ENCODE measurements at regions not wholly inside any gene's neighbourhood (a gene's known extent, or its start where the extent isn't known, plus 50 kb on each side); places are given as distances from the start of the nearest gene placed in this dataset.
"Not testable (repeated sequence)": the region's sequence is repeated elsewhere in the genome, so short reads cannot be mapped to it uniquely, and the experiment has no call there.

DNA sequence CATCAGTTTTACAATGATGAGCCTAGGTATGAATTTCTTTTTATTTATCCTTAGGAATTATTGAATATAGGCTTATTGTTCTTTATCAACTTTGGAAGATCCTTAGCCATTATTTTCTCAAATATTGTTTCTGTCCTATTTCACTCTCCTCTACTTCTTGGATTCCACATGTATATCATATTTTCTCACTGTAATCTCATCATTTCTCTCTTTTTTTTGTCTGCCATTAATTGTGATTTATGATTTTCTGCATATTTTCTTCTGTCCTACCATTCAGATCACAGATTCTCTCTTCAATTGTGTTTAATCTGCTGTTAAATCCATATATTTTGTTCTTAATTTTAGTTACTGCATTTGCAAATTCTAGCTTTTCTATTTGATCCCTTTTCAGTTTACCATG lies 139.8 kb downstream of the ARRDC3 start:
- no peak for DNase-seq

- not testable (repeated sequence) for DNase-seq
These were observed 141.7 kb downstream of the ARRDC3 start for GRCh38 chr5:91241460-91241859.

DNA sequence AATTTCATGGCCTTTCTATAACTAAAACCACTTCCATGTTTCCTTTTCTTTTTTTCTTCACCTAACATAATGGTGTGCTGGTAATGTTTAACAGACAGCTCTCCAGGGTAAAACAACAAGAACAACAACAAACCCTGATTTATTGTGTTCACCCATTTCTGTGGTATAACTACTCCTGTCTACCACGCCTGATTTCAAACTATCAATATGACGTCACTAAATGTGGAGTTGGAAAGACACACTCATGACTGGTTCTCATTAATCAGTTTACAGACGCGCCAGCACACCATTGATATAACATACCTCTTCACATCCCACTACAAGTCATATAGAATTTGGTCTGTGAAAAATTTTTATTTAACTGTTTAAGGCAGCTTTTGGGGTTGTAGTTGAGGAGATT lies 142.9 kb downstream of the ARRDC3 start:
- DNase-seq: no peak

DNA sequence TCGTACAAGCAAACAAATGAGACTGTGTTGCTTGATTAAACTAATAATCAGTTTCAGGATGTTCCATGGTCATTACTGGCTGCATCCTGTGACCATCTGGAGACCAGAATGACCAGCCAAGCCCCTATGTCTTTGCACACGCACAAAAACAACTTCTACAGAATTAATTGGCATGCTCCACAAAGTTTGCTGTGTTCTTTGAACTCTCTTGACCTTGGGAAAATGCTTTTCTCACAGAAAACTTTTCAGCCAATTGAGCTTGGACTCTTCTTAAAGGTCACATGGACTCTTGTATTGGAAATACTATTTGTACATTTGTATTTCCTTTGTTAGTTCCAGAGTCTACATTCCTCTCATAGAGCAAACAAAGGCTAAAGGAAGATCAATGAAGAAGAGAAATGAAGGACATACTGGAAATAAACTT lies 147.8 kb downstream of the ARRDC3 start:
- peak; percentile 53 to 81 (median 76) for DNase-seq

DNA sequence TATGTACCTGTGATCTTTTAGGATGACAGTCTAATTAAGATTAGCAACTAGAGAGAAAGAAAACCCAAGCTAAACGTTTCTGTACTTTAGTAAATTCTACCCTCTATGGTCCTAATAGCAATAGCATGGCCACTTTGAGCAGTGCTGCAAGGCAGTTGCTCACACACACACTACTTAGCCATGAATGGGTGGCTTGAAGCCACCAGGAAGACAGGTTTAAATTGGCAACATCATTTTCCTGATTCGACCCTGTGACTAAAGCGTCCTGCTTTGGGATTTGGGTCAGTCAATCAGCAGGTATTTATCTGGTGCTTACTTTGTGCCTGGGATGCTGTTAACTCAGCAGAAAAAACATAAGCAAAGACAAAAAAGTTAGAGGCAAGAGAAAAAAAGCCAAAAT lies 150.6 kb downstream of the ARRDC3 start:
- no peak for DNase-seq

DNA sequence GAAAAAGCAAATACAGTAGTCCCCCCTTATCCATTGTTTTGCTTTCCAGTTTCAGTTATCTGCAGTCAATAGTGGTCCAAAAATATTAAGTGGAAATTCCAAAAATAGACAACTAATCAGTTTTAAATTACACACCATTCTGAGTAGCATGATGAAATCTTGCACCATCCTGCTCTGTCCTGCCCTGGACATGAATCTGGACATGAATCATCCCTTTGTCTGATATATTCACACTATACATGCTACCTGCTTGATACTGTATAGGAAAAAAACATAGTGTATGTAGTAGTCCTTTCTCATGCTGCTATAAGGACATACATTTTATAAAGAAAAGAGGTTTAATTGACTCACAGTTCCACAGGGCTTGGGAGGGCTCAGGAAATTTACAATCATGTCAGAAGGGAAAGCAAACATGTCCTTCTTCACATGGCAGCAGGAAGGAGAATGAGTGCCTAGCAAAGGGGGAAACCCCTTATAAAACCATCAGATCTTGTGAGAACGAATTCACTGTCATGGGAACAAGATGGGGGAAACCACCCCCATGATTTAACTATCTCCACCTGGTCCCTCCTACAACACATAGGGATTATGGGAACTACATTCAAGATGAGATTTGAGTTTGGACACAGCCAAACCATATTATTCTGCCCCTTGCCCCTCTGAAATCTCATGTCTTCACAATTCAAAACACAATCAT lies 153.9 kb downstream of the ARRDC3 start:
- DNase-seq: no peak

DNA sequence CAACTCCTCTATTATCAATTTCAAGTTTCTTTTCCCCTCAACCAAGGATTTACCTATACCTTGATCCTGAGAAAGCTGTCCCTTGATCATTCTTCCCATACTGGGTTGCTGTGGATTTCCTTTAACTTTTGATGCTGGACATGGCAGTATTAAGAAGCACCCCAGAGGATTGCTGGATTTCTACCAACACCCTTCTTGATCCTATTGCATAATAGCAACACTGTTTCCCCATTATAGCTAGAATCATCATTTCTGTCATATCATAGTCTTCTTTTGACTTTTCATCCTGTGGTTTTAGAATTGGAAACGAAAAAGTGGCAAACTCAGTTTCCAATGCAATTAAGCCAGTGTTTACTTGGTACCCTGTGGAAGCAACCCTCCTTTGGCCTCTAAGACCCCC lies 154.9 kb downstream of the ARRDC3 start:
- no peak for DNase-seq

DNA sequence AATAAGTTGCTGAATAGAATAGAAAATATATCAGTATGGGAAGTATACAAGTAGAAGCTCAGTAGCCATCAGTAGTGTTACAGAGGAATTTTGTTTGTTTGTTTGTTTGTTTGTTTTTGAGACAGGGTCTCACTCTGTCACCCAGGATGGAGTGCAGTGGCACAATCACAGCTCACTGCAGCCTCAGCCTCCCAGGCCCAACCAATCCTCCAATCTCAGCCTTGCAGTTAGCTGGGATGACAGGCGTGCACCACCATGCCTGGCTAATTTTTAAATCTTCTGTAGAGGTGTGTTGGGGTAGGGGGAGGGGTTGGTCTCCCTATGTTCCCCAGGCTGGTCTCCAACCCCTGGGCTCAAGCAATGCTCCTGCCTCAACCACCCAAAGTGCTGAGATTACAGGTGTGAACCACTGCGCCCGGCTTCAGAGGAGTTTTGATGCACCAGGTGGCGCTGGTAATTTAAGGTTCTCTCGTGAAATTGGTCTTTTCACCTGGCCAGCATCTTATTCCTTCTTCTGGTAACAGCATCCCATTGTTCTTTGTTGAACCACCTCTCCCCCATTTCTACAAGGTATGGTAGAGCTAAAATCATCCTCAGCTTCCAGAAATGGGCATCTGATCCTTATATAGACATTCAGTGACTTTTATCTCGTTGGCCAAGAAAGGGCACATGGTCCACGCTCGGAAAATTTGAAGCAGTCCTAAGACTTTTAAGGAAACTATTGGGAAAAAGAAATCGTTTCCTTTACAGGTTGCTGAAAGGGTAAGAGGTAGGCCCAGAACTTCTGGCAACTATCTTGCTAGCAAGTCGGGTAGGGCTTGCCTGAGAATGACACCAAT lies 157.1 kb downstream of the ARRDC3 start:
- no peak for DNase-seq

GRCh38 chr5:91224969-91225368 lies 158.1 kb downstream of the ARRDC3 start:
- DNase-seq: no peak

DNA sequence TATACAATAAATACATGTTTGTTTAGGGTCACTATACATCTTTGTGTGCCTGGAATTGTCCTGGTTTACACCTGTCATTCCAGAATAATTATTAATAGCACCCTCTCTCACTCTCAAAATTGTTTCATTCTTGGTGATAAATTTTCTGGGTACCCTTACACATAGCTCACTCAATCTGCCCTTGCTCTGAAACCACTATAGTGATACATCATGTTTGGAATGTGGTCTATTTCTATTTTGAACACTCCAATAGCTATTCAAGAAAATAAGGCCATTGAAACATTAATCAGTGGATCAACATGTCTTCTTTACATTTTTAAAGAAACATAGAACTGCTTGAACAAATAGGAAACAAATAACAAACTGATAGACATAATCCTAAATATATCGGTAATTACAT lies 158.7 kb downstream of the ARRDC3 start:
- DNase-seq: no peak

GRCh38 chr5:91223886-91224285 lies 159.2 kb downstream of the ARRDC3 start:
- DNase-seq: no peak

DNA sequence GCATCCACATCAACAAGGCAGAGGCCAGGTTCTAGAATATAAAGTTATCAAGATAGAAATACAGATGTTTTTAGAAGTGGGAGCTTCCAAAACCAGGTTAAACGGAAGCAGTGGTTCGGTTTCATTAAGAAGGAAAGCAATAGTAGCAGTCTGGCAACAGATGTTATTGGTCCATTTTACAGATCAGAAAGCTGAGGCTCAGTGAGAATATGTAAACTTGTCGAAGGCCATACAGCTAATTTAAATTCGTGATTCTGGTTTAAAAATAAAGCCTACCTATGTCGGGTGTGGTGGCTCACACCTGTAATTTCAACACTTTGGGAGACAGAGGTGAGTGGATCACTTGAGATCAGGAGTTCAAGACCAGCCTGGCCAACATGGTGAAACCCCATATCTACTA lies 160.6 kb downstream of the ARRDC3 start:
- no peak for DNase-seq

GRCh38 chr5:91221917-91222316 lies 161.2 kb downstream of the ARRDC3 start:
- no peak for DNase-seq

GRCh38 chr5:91219803-91220371 lies 163.2 kb downstream of the ARRDC3 start:
- no peak for DNase-seq

- DNase-seq: peak in 1 of 3 donors; percentile 53
These were observed 163.9 kb downstream of the ARRDC3 start for GRCh38 chr5:91219091-91219802.

DNA sequence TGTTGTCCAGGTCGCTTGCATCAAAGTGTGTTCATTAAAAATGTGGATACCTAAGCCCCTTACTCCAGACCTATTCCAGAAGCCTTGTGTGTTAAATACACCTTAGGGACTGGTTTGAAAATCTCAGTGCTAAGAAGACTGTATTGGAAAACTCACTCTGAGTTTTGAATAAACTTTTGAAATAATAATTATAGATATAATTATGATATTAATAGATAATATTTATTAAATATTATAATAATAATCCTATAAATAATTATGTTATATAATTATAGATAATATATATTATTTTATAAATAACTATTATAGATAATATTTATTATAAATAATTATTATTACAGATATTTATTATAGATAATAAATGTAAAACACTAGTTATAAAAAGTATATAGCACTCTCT lies 165.3 kb downstream of the ARRDC3 start:
- DNase-seq: no peak

DNA sequence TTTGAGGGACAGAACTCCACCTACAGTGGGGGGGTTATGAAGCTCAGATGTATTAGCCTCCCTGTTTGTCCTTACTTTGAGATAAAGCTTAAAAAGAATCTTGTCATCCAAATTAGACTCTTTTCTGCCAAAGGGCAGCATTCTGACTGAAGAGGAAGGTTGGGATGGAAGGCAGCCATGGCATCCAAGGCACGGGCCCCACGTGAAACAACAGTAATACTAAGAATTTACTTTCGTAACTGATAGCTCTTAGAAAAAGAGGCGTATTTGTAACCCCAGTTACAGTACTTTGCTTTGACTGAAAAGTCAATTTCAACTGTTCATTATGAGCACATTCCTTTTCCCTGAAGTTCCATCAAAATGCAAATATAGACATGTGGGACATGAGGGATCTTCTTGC lies 168.5 kb downstream of the ARRDC3 start:
- DNase-seq: no peak

All from muscle of back (tissue), 3 donors.